ENCODE measurements at regions not wholly inside any gene's neighbourhood (a gene's known extent, or its start where the extent isn't known, plus 50 kb on each side); places are given as distances from the start of the nearest gene placed in this dataset.
"Not testable (repeated sequence)": the region's sequence is repeated elsewhere in the genome, so short reads cannot be mapped to it uniquely, and the experiment has no call there.

GRCh38 chr7:15086862-15087261, 184.3 kb upstream of the DGKB start:
- CTCF ChIA-PET = no interaction called here
- no peak overlapping the region for H3K27ac Mint-ChIP-seq

GRCh38 chr7:15086131-15086611, 183.6 kb upstream of the DGKB start:
- CTCF ChIA-PET = no interaction called here
- Mint-ChIP-seq H3K36me3 (no peaks in the 10 kb centered on the region), H3K27ac (no peak overlapping the region), H3K4me1 (no peaks in the 10 kb centered on the region), H3K4me3 (no peak overlapping the region), H3K9me3 (peaks cover 5% of the 10 kb centered on the region), H3K27me3 (no peaks in the 10 kb centered on the region)
- no peak for DNase-seq

More at GRCh38 chr7:15086862-15087261, 184.3 kb upstream of the DGKB start:
- Mint-ChIP-seq H3K4me3 (no peak overlapping the region), H3K36me3 (no peaks in the 10 kb centered on the region), H3K4me1 (no peaks in the 10 kb centered on the region), H3K9me3 (peaks cover 5% of the 10 kb centered on the region), H3K27me3 (no peaks in the 10 kb centered on the region)
- no peak for DNase-seq

GRCh38 chr7:15085366-15085765, 182.8 kb upstream of the DGKB start:
- Mint-ChIP-seq H3K36me3 (no peaks in the 10 kb centered on the region), H3K27me3 (no peaks in the 10 kb centered on the region), H3K4me3 (no peak overlapping the region), H3K27ac (no peak overlapping the region), H3K4me1 (no peaks in the 10 kb centered on the region), H3K9me3 (peaks cover 5% of the 10 kb centered on the region)
- CTCF ChIA-PET = no interaction called here
- no peak for DNase-seq

GRCh38 chr7:15084368-15084767, 181.8 kb upstream of the DGKB start:
- Mint-ChIP-seq H3K27me3 (no peaks in the 10 kb centered on the region), H3K36me3 (no peaks in the 10 kb centered on the region), H3K4me3 (no peak overlapping the region), H3K4me1 (no peaks in the 10 kb centered on the region), H3K27ac (no peak overlapping the region), H3K9me3 (peaks cover under 1% of the 10 kb centered on the region)
- CTCF ChIA-PET = no interaction called here
- DNase-seq = no peak

DNA sequence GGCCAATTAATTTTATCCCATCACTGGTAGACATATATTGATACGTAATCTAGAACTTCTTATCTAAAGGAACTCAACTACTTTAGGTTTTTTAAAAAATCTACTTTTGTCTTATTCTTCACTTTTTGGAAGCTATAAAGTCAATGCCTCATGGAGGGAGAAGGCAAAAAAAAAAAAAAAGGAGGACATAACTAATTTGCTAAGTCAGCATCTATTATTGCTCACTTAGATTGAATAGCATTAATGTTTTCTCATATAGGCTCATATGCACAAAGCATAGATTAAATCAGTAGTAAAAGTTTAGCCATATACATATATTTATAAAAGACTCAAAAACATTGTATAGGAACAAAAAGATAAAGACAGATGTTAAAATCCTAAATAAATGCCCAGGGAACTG, 179.3 kb upstream of the DGKB start:
- Mint-ChIP-seq H3K4me3 (no peak overlapping the region), H3K4me1 (no peaks in the 10 kb centered on the region), H3K9me3 (peaks cover 5% of the 10 kb centered on the region), H3K27ac (no peak overlapping the region), H3K36me3 (no peaks in the 10 kb centered on the region), H3K27me3 (no peaks in the 10 kb centered on the region)
- CTCF ChIA-PET = no interaction called here
- no peak for DNase-seq

- Mint-ChIP-seq H3K9me3 (peaks cover 14% of the 10 kb centered on the region), H3K27me3 (no peaks in the 10 kb centered on the region), H3K36me3 (no peaks in the 10 kb centered on the region), H3K27ac (no peak overlapping the region), H3K4me3 (no peak overlapping the region), H3K4me1 (no peaks in the 10 kb centered on the region)
- CTCF ChIA-PET = interaction anchor here (0.7 kb wide), 1 partner anchor 492 kb away, joined by 3 read pairs; no protein-coding TSS in a partner anchor
- DNase-seq = no peak
Observed at GRCh38 chr7:15073301-15073700, 170.8 kb upstream of the DGKB start.

- Mint-ChIP-seq H3K27ac (no peak overlapping the region), H3K9me3 (peaks cover 9% of the 10 kb centered on the region), H3K27me3 (no peaks in the 10 kb centered on the region), H3K4me3 (no peak overlapping the region), H3K36me3 (no peaks in the 10 kb centered on the region), H3K4me1 (no peaks in the 10 kb centered on the region)
- CTCF ChIA-PET = no interaction called here
- no peak for DNase-seq
Observed at GRCh38 chr7:15068324-15068723, 165.8 kb upstream of the DGKB start.

- no peak overlapping the region for H3K4me3 Mint-ChIP-seq
- DNase-seq = no peak
- no peaks in the 10 kb centered on the region for H3K36me3 Mint-ChIP-seq
- H3K4me1 Mint-ChIP-seq = no peaks in the 10 kb centered on the region
- CTCF ChIA-PET = no interaction called here
- H3K27me3 Mint-ChIP-seq = no peaks in the 10 kb centered on the region
- no peak overlapping the region for H3K27ac Mint-ChIP-seq
- H3K9me3 Mint-ChIP-seq = no peaks in the 10 kb centered on the region
Observed at GRCh38 chr7:15057272-15057671, 154.7 kb upstream of the DGKB start.

- H3K4me3 Mint-ChIP-seq, H3K36me3 Mint-ChIP-seq, H3K4me1 Mint-ChIP-seq, DNase-seq, H3K9me3 Mint-ChIP-seq, H3K27ac Mint-ChIP-seq, H3K27me3 Mint-ChIP-seq, CTCF ChIA-PET: not testable (repeated sequence)
Observed at GRCh38 chr7:15054304-15054703, 151.8 kb upstream of the DGKB start.

DNA sequence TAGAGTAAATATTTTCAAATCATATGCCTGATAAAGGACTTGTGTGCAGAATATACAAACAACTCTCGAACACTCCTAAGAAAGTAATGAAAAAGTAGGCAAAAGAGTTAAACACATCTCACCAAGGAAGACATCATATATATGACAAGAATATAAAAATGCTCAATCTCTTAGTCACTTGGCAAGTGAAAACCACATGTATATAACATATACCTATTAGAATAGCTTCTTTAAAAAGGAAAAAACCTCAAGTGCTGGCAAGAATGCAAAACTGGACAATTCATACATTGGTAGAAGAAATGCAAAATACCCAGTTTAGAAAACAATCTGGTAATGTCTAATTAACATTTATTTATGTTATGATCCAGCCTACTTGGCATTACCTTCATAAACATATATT, 146.6 kb upstream of the DGKB start:
- Mint-ChIP-seq H3K27ac (no peak overlapping the region), H3K36me3 (no peaks in the 10 kb centered on the region), H3K4me1 (no peaks in the 10 kb centered on the region), H3K9me3 (peaks cover 8% of the 10 kb centered on the region), H3K4me3 (no peak overlapping the region), H3K27me3 (no peaks in the 10 kb centered on the region)
- DNase-seq = no peak
- CTCF ChIA-PET = no interaction called here

GRCh38 chr7:15046861-15047260, 144.3 kb upstream of the DGKB start:
- H3K36me3 Mint-ChIP-seq = no peaks in the 10 kb centered on the region
- no peaks in the 10 kb centered on the region for H3K27me3 Mint-ChIP-seq
- CTCF ChIA-PET = no interaction called here
- no peak overlapping the region for H3K27ac Mint-ChIP-seq
- H3K4me3 Mint-ChIP-seq = no peak overlapping the region
- peaks cover 8% of the 10 kb centered on the region for H3K9me3 Mint-ChIP-seq
- H3K4me1 Mint-ChIP-seq = no peaks in the 10 kb centered on the region
- DNase-seq = no peak

DNA sequence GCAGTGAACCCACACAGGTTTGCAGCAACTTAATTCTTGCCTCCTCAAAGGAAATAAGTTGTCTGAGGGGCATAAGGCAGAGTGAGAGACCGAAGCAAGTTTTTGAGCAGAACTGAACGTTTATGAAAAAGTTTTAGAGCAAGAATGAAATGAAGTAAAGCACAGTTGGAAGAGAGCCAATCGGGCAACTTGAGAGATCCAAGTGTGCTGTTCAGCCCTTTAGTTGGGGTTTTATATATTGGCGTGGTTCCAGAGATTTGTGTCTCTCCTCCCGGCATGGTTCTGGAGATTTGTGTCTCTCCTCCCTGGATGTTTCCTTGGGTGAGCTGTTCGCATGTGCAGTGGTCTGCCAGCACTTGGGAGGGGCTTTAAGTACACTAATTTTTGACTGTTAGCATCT, 141.4 kb upstream of the DGKB start:
- DNase-seq = no peak
- Mint-ChIP-seq H3K27me3 (no peaks in the 10 kb centered on the region), H3K36me3 (no peaks in the 10 kb centered on the region), H3K9me3 (peaks cover 9% of the 10 kb centered on the region), H3K4me1 (no peaks in the 10 kb centered on the region), H3K4me3 (no peak overlapping the region), H3K27ac (no peak overlapping the region)
- CTCF ChIA-PET = no interaction called here

DNA sequence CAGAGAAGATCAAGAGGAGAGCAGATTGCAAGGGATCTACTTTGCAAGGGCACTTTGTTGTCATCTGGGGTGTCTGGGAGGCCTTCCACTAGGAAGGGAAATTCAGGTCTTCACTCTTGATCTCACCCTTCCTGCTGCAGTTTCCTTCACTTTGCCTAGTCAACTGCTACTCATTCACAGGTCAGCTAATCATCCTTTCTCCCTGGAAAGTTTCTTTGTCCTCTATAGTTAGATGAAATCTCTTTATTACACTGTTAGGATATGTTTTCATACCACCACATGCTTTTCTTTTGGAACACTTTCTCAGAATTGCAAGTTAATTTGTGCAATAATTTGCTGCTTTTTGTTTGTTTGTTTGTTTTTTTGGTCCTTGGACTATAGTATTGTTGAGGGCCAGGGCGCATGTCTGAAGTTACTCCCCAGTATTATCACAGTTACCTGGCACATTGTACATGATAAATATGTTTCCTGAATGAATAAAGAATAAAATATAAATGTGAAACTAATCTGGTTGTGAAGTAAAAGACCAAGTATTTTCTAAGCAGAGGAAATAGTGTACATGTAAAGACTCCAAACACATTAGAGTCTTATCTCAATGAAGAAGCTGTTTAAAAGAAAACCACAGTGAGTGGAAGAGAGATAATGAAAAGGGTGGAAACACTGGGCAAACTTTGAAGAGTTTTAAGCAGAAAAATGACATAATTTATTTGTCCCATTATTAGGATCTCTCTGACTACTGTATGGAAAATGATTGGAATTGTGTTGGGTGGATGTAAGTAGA, 139.9 kb upstream of the DGKB start:
- no peak for DNase-seq
- CTCF ChIA-PET = no interaction called here
- H3K27me3 Mint-ChIP-seq = no peaks in the 10 kb centered on the region
- no peak overlapping the region for H3K27ac Mint-ChIP-seq
- H3K4me1 Mint-ChIP-seq = no peaks in the 10 kb centered on the region
- H3K4me3 Mint-ChIP-seq = no peak overlapping the region
- peaks cover 7% of the 10 kb centered on the region for H3K9me3 Mint-ChIP-seq
- no peaks in the 10 kb centered on the region for H3K36me3 Mint-ChIP-seq

DNA sequence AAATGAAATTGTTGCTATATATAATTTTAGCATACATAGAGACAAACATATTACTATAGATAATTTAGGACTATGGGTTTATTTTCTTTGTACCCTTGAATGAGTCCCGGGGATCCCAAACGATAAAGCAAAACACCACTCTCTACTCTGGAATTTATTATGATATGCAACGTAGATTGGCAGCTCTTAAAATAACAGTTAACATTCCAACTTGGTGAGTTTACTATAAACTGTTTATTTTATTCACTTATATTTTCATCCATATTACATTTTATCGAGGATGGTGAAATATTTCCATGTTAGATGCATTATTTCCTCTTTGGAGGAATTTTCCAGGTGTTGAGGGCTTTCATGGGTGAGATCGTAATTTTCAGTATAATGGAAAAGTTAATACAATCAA, 138.7 kb upstream of the DGKB start:
- H3K9me3 Mint-ChIP-seq = peaks cover 7% of the 10 kb centered on the region

DNA sequence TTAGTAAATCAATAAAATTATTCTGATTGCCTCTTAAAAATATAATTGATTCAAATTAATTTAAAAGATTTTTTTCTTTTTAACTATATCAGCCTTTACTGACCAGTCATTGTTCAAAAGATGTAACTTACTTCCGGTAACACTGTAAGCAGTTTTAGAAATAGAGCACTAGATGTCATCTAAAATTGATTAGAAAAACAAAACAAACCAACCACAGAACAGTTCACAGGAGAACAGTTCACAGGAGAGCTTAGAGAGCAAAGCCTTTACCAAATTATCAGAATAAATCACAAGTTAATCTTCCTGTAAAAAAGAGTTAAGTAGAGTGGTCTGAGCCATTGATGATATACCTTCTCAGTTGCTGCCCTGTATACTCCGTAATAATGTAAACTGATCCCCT, 133.3 kb upstream of the DGKB start:
- Mint-ChIP-seq H3K9me3 (peaks cover 3% of the 10 kb centered on the region), H3K27me3 (no peaks in the 10 kb centered on the region), H3K27ac (no peak overlapping the region)

More for the DNA sequence above, 138.7 kb upstream of the DGKB start:
- DNase-seq = no peak
- no peaks in the 10 kb centered on the region for H3K4me1 Mint-ChIP-seq
- CTCF ChIA-PET = no interaction called here
- H3K4me3 Mint-ChIP-seq = no peak overlapping the region
- no peaks in the 10 kb centered on the region for H3K27me3 Mint-ChIP-seq
- no peaks in the 10 kb centered on the region for H3K36me3 Mint-ChIP-seq
- no peak overlapping the region for H3K27ac Mint-ChIP-seq

More for the DNA sequence above, 133.3 kb upstream of the DGKB start:
- CTCF ChIA-PET = no interaction called here
- DNase-seq = no peak
- Mint-ChIP-seq H3K4me3 (no peak overlapping the region), H3K36me3 (no peaks in the 10 kb centered on the region), H3K4me1 (no peaks in the 10 kb centered on the region)

Data from activated naive CD4-positive, alpha-beta T cell treated with anti-CD3 and anti-CD28 coated beads, Interleukin-2, amount 10 ng/mL, durations not matched to agents 7 days and 5 days (primary cell).